ENCODE measurements at regions not wholly inside any gene's neighbourhood (a gene's known extent, or its start where the extent isn't known, plus 50 kb on each side); places are given as distances from the start of the nearest gene placed in this dataset.

GRCh38 chr1:233730809-233731208 lies 116.9 kb downstream of the KCNK1 start:
- no peak overlapping the region for H2AFZ ChIP-seq (ENCODE audit: low read length)
- ChIA-PET POLR2A (no interaction called here), CTCF (ENCODE audit: unreplicated experiment) (interaction anchor here (0.5 kb wide), 1 partner anchor 1800 kb away, joined by 5 read pairs; no protein-coding TSS in a partner anchor)
- BruUV-seq (replicated peaks) = no TSS peak
- no peaks in the 10 kb centered on the region for H3K4me1 ChIP-seq (ENCODE audit: insufficient read depth, low read length, poor library complexity, severe bottlenecking)
- no peak for DNase-seq (ENCODE audit: low spot score)
- no peak for TF ChIP-seq EZH2phosphoT487 (IDR thresholded peaks at IDR 0.05; ENCODE audit: borderline replicate concordance, low read depth, low read length)
- TF ChIP-seq, protein P1, sequence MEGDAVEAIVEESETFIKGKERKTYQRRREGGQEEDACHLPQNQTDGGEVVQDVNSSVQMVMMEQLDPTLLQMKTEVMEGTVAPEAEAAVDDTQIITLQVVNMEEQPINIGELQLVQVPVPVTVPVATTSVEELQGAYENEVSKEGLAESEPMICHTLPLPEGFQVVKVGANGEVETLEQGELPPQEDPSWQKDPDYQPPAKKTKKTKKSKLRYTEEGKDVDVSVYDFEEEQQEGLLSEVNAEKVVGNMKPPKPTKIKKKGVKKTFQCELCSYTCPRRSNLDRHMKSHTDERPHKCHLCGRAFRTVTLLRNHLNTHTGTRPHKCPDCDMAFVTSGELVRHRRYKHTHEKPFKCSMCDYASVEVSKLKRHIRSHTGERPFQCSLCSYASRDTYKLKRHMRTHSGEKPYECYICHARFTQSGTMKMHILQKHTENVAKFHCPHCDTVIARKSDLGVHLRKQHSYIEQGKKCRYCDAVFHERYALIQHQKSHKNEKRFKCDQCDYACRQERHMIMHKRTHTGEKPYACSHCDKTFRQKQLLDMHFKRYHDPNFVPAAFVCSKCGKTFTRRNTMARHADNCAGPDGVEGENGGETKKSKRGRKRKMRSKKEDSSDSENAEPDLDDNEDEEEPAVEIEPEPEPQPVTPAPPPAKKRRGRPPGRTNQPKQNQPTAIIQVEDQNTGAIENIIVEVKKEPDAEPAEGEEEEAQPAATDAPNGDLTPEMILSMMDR (conservative IDR thresholded peaks at IDR 0.05; ENCODE audit: low read length) = no peak
- H3K27ac ChIP-seq (ENCODE audit: low read depth, low read length, poor library complexity, severe bottlenecking) = no peak overlapping the region
- intact Hi-C loops (cut with micrococcal nuclease; ENCODE audit: unreplicated experiment) = no loop called here
- no peaks in the 10 kb centered on the region for H3K9me3 ChIP-seq (ENCODE audit: low read length)
- no peak overlapping the region for H3K4me2 ChIP-seq (ENCODE audit: low read length)
- no peaks in the 10 kb centered on the region for H3K36me3 ChIP-seq (ENCODE audit: insufficient read depth, low read length)
- H3K4me3 ChIP-seq (ENCODE audit: low read depth, low read length, poor library complexity, severe bottlenecking) = no peak overlapping the region
- H4K20me1 ChIP-seq (ENCODE audit: insufficient read depth, low read length) = no peaks in the 10 kb centered on the region
- no peaks in the 10 kb centered on the region for H3K79me2 ChIP-seq (ENCODE audit: insufficient read depth, low read depth, low read length)
- no peaks in the 10 kb centered on the region for H3K9me2 ChIP-seq (ENCODE audit: insufficient read depth, low read length)

GRCh38 chr1:233732206-233732605 lies 118.3 kb downstream of the KCNK1 start:
- Histone ChIP-seq H3K9me3 (ENCODE audit: low read length) (no peaks in the 10 kb centered on the region), H3K36me3 (ENCODE audit: insufficient read depth, low read length) (no peaks in the 10 kb centered on the region), H3K4me3 (ENCODE audit: low read depth, low read length, poor library complexity, severe bottlenecking) (no peak overlapping the region), H3K4me2 (ENCODE audit: low read length) (no peak overlapping the region), H3K27ac (ENCODE audit: low read depth, low read length, poor library complexity, severe bottlenecking) (no peak overlapping the region), H3K9me2 (ENCODE audit: insufficient read depth, low read length) (no peaks in the 10 kb centered on the region), H4K20me1 (ENCODE audit: insufficient read depth, low read length) (no peaks in the 10 kb centered on the region), H2AFZ (ENCODE audit: low read length) (no peak overlapping the region), H3K4me1 (ENCODE audit: insufficient read depth, low read length, poor library complexity, severe bottlenecking) (no peaks in the 10 kb centered on the region), H3K79me2 (ENCODE audit: insufficient read depth, low read depth, low read length) (no peaks in the 10 kb centered on the region)
- no peak for DNase-seq (ENCODE audit: low spot score)
- no peak for TF ChIP-seq EZH2phosphoT487 (IDR thresholded peaks at IDR 0.05; ENCODE audit: borderline replicate concordance, low read depth, low read length)
- BruUV-seq (replicated peaks) = no TSS peak
- ChIA-PET CTCF (ENCODE audit: unreplicated experiment) (no interaction called here), POLR2A (no interaction called here)
- intact Hi-C loops (cut with micrococcal nuclease; ENCODE audit: unreplicated experiment) = no loop called here

GRCh38 chr1:233734456-233734855 lies 120.5 kb downstream of the KCNK1 start:
- DNase-seq (ENCODE audit: low spot score) = no peak
- no peaks in the 10 kb centered on the region for H3K9me3 ChIP-seq (ENCODE audit: low read length)
- H2AFZ ChIP-seq (ENCODE audit: low read length) = no peak overlapping the region
- no peaks in the 10 kb centered on the region for H3K4me1 ChIP-seq (ENCODE audit: insufficient read depth, low read length, poor library complexity, severe bottlenecking)
- intact Hi-C loops (cut with micrococcal nuclease; ENCODE audit: unreplicated experiment) = no loop called here
- no peaks in the 10 kb centered on the region for H3K36me3 ChIP-seq (ENCODE audit: insufficient read depth, low read length)
- no peaks in the 10 kb centered on the region for H4K20me1 ChIP-seq (ENCODE audit: insufficient read depth, low read length)
- ChIA-PET CTCF (ENCODE audit: unreplicated experiment) (no interaction called here), POLR2A (interaction anchor here (0.6 kb wide), 1 partner anchor 1087 kb away, joined by 3 read pairs; no protein-coding TSS in a partner anchor)
- H3K27ac ChIP-seq (ENCODE audit: low read depth, low read length, poor library complexity, severe bottlenecking) = no peak overlapping the region
- TF ChIP-seq, protein P1 (conservative IDR thresholded peaks at IDR 0.05; ENCODE audit: low read length) = no peak
- TF ChIP-seq EZH2phosphoT487 (IDR thresholded peaks at IDR 0.05; ENCODE audit: borderline replicate concordance, low read depth, low read length) = no peak
- H3K79me2 ChIP-seq (ENCODE audit: insufficient read depth, low read depth, low read length) = no peaks in the 10 kb centered on the region
- no peak overlapping the region for H3K4me2 ChIP-seq (ENCODE audit: low read length)
- no peak overlapping the region for H3K4me3 ChIP-seq (ENCODE audit: low read depth, low read length, poor library complexity, severe bottlenecking)
- no peaks in the 10 kb centered on the region for H3K9me2 ChIP-seq (ENCODE audit: insufficient read depth, low read length)
- BruUV-seq (replicated peaks) = no TSS peak
